SK-N-SH treated with all-trans-retinoic acid at 6 μM for 48 hours (cell line): ENCODE measurements at regions not wholly inside any gene's neighbourhood (a gene's known extent, or its start where the extent isn't known, plus 50 kb on each side); places are given as distances from the start of the nearest gene placed in this dataset.
"Not testable (repeated sequence)": the region's sequence is repeated elsewhere in the genome, so short reads cannot be mapped to it uniquely, and the experiment has no call there.

Source experiments
- CSRNP3 ChIP-seq: fragments of 250-450 bp; sonication (Bioruptor Pico); IDR thresholded peaks from 2 replicates; pipeline ENCODE4 v1.5.1; 2021; ENCODE audit warnings: mild to moderate bottlenecking, moderate library complexity
- ESRRG ChIP-seq: fragments of 250-450 bp; sonication (Bioruptor Pico); IDR thresholded peaks from 2 replicates; pipeline ENCODE4 v1.6.1; 2021; ENCODE audit warnings: mild to moderate bottlenecking
- PATZ1 ChIP-seq: fragments of 250-450 bp; sonication (Bioruptor Pico); IDR thresholded peaks from 2 replicates; pipeline ENCODE4 v1.8.0; 2020; ENCODE audit warnings: mild to moderate bottlenecking, moderate library complexity, borderline replicate concordance
- RARB ChIP-seq: fragments of 250-450 bp; sonication (Bioruptor Pico); IDR thresholded peaks from 2 replicates; pipeline ENCODE4 v1.8.0; 2021; ENCODE audit warnings: mild to moderate bottlenecking, moderate library complexity
- TCF4 ChIP-seq: fragments of 250-450 bp; sonication (Bioruptor Pico); IDR thresholded peaks from 2 replicates; pipeline ENCODE4 v1.8.0; 2021; ENCODE audit warnings: mild to moderate bottlenecking, moderate library complexity, borderline replicate concordance
- ZFP3 ChIP-seq: fragments of 250-450 bp; sonication (Bioruptor Pico); IDR thresholded peaks from 2 replicates; pipeline ENCODE4 v1.5.0; 2020; ENCODE audit warnings: mild to moderate bottlenecking, moderate library complexity
- ZFP30 ChIP-seq: fragments of 450-650 bp; formaldehyde crosslinking; IDR thresholded peaks from 2 replicates; pipeline ENCODE4 v1.5.0; 2022; ENCODE audit warnings: mild to moderate bottlenecking, moderate library complexity
- ZNF565 ChIP-seq: fragments of 450-650 bp; formaldehyde crosslinking; conservative IDR thresholded peaks from 2 replicates; pipeline ENCODE4 v1.5.0; 2020; ENCODE audit warnings: low read depth, mild to moderate bottlenecking, moderate library complexity
- ZNF8 ChIP-seq: fragments of 450-650 bp; formaldehyde crosslinking; IDR thresholded peaks from 2 replicates; pipeline ENCODE4 v1.5.0; 2020; ENCODE audit warnings: mild to moderate bottlenecking, moderate library complexity
- TF ChIP-seq, protein P1 (sequence below): fragments of 250-450 bp; sonication (Bioruptor Pico); IDR thresholded peaks from 2 replicates; pipeline ENCODE4 v1.5.1; 2020; ENCODE audit warnings: low read depth, mild to moderate bottlenecking, moderate library complexity

- not testable (repeated sequence) for TF ChIP-seq ESRRG (CRISPR knock-in tag); ZFP3; ZNF565 (CRISPR knock-in tag); RARB (CRISPR knock-in tag); PATZ1 (CRISPR knock-in tag); ZFP30 (CRISPR knock-in tag); ZNF8; CSRNP3; TCF4
- TF ChIP-seq, protein P1, sequence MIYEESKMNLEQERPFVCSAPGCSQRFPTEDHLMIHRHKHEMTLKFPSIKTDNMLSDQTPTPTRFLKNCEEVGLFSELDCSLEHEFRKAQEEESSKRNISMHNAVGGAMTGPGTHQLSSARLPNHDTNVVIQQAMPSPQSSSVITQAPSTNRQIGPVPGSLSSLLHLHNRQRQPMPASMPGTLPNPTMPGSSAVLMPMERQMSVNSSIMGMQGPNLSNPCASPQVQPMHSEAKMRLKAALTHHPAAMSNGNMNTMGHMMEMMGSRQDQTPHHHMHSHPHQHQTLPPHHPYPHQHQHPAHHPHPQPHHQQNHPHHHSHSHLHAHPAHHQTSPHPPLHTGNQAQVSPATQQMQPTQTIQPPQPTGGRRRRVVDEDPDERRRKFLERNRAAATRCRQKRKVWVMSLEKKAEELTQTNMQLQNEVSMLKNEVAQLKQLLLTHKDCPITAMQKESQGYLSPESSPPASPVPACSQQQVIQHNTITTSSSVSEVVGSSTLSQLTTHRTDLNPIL (CRISPR knock-in tag), result not testable (repeated sequence)
These were observed 242.4 kb downstream of the SKIDA1 start for GRCh38 chr10:21283053-21283452.
